OCI-LY3 (cell line): ENCODE measurements at regions not wholly inside any gene's neighbourhood (a gene's known extent, or its start where the extent isn't known, plus 50 kb on each side); places are given as distances from the start of the nearest gene placed in this dataset.

Experiments
- H2AFZ ChIP-seq: fragments of 200-600, 300-600 bp; shearing (Covaris generic); 2 replicates; pipeline ENCODE4 v1.6.0; 2014; ENCODE audit warnings: antibody characterized with exemption, low read depth, low read length
- H3K27ac ChIP-seq: fragments of 200-600, 300-600 bp; sonication (generic); 2 replicates; pipeline ENCODE4 v1.5.1; 2014; ENCODE audit warnings: mild to moderate bottlenecking, low read length, moderate library complexity, mixed read lengths
- H3K27me3 ChIP-seq: fragments of 200-600, 300-600 bp; sonication (generic); 2 replicates; pipeline ENCODE4 v1.6.1; 2014; ENCODE audit warnings: low read depth, low read length, mixed read lengths
- H3K36me3 ChIP-seq: fragments of 200-600, 300-600 bp; sonication (generic); replicated peaks from 2 replicates; pipeline ENCODE3; 2014; ENCODE audit warnings: low read depth, low read length, mixed read lengths
- H3K4me1 ChIP-seq: fragments of 300-600, 200-600 bp; sonication (generic); 2 replicates; pipeline ENCODE4 v1.6.1; 2014; ENCODE audit warnings: low read length, mixed read lengths
- H3K4me2 ChIP-seq: fragments of 200-600, 300-600 bp; sonication (generic); 2 replicates; pipeline ENCODE4 v1.6.1; 2014; ENCODE audit warnings: low read length, mixed read lengths
- H3K4me3 ChIP-seq: fragments of 300-600, 200-600 bp; sonication (generic); 2 replicates; pipeline ENCODE4 v1.5.1; 2014; ENCODE audit warnings: antibody characterized with exemption, mild to moderate bottlenecking, low read length, moderate library complexity
- H3K79me2 ChIP-seq: fragments of 300-600, 200-600 bp; shearing (Covaris generic); 2 replicates; pipeline ENCODE4 v1.6.1; 2014; ENCODE audit warnings: mild to moderate bottlenecking, low read length, mixed read lengths
- H3K9ac ChIP-seq: fragments of 300-600, 200-600 bp; shearing (Covaris generic); 2 replicates; pipeline ENCODE4 v1.6.0; 2014; ENCODE audit warnings: mild to moderate bottlenecking, low read length, moderate library complexity
- H3K9me3 ChIP-seq: fragments of 200-600, 300-600 bp; shearing (Covaris generic); 2 replicates; pipeline ENCODE4 v1.6.1; 2014; ENCODE audit warnings: low read length, mixed read lengths; ENCODE audit not compliant: insufficient read depth
- H4K20me1 ChIP-seq: fragments of 200-600, 300-600 bp; sonication (generic); 2 replicates; pipeline ENCODE4 v1.6.1; 2016; ENCODE audit warnings: low read length, mixed read lengths; ENCODE audit not compliant: insufficient read depth
- EZH2phosphoT487 ChIP-seq: fragments of 200-600 bp; shearing (Covaris generic); IDR thresholded peaks from 2 replicates; pipeline ENCODE4 v1.6.1; 2018; ENCODE audit warnings: antibody characterized with exemption, mixed run types, low read depth
- TF ChIP-seq, protein P1 (sequence below): fragments of 200-600, 300-600 bp; sonication (generic); IDR thresholded peaks from 2 replicates; pipeline ENCODE4 v1.5.1; 2014; ENCODE audit warnings: antibody characterized with exemption, low read length, low read depth

DNA sequence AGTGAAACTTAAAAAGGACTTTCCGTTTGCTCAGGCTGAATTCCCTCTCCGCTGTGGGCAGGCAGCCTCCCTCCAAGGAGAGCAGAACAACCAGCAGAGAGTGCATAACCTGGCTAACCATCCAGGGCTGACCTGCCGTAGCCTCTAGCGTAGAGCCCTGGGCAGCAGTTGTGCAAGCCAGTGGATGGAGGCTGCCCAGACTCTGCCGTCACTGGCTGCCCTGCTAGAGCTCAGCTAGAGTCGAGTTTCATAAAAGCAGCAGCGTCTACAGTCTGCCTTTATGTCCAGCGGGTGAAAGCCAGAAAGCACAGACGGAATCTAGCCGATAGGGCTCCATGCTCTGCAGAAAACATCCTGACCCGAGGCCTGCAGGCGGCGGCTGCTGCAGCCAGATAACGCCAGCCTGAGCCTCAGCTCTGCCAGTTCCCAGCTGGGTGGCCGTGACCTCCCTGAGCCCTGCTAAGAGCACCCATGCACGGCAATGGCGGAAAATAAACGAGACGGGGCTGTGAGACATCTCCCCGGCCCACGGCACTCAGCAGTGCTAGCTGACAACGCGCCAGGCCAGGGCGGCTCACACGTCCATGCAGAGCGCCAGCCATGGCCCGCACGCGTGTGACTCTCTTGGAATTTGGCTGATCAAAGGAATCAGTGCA is 231.3 kb downstream of the ENGASE start:
- no peaks in the 10 kb centered on the region for H4K20me1 ChIP-seq
- no peak overlapping the region for H3K4me3 ChIP-seq
- H3K9ac ChIP-seq: no peak overlapping the region
- H3K4me2 ChIP-seq: no peak overlapping the region
- no peak overlapping the region for H2AFZ ChIP-seq
- H3K27ac ChIP-seq: no peak overlapping the region
- H3K36me3 ChIP-seq: no peaks in the 10 kb centered on the region
- peaks cover 12% of the 10 kb centered on the region for H3K4me1 ChIP-seq
- no peaks in the 10 kb centered on the region for H3K79me2 ChIP-seq
- H3K27me3 ChIP-seq: peaks cover 6% of the 10 kb centered on the region
- no peaks in the 10 kb centered on the region for H3K9me3 ChIP-seq
- TF ChIP-seq, protein P1, sequence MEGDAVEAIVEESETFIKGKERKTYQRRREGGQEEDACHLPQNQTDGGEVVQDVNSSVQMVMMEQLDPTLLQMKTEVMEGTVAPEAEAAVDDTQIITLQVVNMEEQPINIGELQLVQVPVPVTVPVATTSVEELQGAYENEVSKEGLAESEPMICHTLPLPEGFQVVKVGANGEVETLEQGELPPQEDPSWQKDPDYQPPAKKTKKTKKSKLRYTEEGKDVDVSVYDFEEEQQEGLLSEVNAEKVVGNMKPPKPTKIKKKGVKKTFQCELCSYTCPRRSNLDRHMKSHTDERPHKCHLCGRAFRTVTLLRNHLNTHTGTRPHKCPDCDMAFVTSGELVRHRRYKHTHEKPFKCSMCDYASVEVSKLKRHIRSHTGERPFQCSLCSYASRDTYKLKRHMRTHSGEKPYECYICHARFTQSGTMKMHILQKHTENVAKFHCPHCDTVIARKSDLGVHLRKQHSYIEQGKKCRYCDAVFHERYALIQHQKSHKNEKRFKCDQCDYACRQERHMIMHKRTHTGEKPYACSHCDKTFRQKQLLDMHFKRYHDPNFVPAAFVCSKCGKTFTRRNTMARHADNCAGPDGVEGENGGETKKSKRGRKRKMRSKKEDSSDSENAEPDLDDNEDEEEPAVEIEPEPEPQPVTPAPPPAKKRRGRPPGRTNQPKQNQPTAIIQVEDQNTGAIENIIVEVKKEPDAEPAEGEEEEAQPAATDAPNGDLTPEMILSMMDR: no peak
- no peak for TF ChIP-seq EZH2phosphoT487

- TF ChIP-seq, protein P1: no peak
- TF ChIP-seq EZH2phosphoT487: no peak
- H3K9ac ChIP-seq: no peak overlapping the region
- H3K4me2 ChIP-seq: no peak overlapping the region
- H3K27ac ChIP-seq: no peak overlapping the region
- H3K9me3 ChIP-seq: no peaks in the 10 kb centered on the region
- H3K4me3 ChIP-seq: no peak overlapping the region
- peaks cover 6% of the 10 kb centered on the region for H3K27me3 ChIP-seq
- H3K4me1 ChIP-seq: peaks cover 12% of the 10 kb centered on the region
- no peaks in the 10 kb centered on the region for H3K79me2 ChIP-seq
- no peak overlapping the region for H2AFZ ChIP-seq
- H4K20me1 ChIP-seq: no peaks in the 10 kb centered on the region
- no peaks in the 10 kb centered on the region for H3K36me3 ChIP-seq
Measured at GRCh38 chr17:79305376-79305767, 230.7 kb downstream of the ENGASE start.

GRCh38 chr17:79304884-79305283 is 230.3 kb downstream of the ENGASE start:
- H3K27me3 ChIP-seq: peaks cover 10% of the 10 kb centered on the region

GRCh38 chr17:79303641-79304205 is 229.1 kb downstream of the ENGASE start:
- H3K36me3 ChIP-seq: no peaks in the 10 kb centered on the region
- H3K27me3 ChIP-seq: peaks cover 10% of the 10 kb centered on the region
- H3K4me1 ChIP-seq: peaks cover 12% of the 10 kb centered on the region
- H2AFZ ChIP-seq: no peak overlapping the region
- H3K4me2 ChIP-seq: no peak overlapping the region
- H3K27ac ChIP-seq: no peak overlapping the region
- no peaks in the 10 kb centered on the region for H3K79me2 ChIP-seq
- TF ChIP-seq EZH2phosphoT487: no peak
- TF ChIP-seq, protein P1: no peak
- H4K20me1 ChIP-seq: no peaks in the 10 kb centered on the region
- H3K9me3 ChIP-seq: no peaks in the 10 kb centered on the region
- H3K9ac ChIP-seq: no peak overlapping the region
- no peak overlapping the region for H3K4me3 ChIP-seq

More at GRCh38 chr17:79304884-79305283, 230.3 kb downstream of the ENGASE start:
- Histone ChIP-seq H3K9me3 (no peaks in the 10 kb centered on the region), H3K4me1 (peaks cover 12% of the 10 kb centered on the region), H3K4me3 (no peak overlapping the region), H3K9ac (no peak overlapping the region), H3K27ac (no peak overlapping the region), H3K79me2 (no peaks in the 10 kb centered on the region), H4K20me1 (no peaks in the 10 kb centered on the region), H3K4me2 (no peak overlapping the region), H2AFZ (no peak overlapping the region), H3K36me3 (no peaks in the 10 kb centered on the region)
- TF ChIP-seq, protein P1: no peak
- no peak for TF ChIP-seq EZH2phosphoT487
